ENCODE measurements at regions not wholly inside any gene's neighbourhood (a gene's known extent, or its start where the extent isn't known, plus 50 kb on each side); places are given as distances from the start of the nearest gene placed in this dataset.

DNA sequence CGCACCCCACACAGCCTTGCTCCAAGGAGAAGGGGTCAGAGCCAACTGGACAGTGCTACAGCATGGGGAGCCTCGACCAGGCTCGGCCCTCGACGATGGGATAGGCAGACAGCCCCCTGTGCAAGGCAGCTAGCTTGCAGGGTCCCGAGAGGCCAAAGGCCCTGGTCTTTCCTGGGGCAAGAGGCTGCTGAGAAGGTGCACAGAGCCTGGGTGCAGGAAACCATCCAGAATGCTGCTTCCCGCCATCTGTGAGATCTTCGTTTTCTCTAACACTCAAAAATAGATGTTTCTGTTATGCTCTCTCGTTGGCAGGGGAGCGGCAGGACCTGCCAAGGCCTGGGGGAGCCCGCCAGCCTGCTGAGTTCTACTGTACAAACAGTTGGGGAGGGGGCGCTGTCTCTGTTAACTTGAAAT, 168.0 kb upstream of the RTL1 start:
- POLR2A ChIA-PET (ENCODE audit: low non-redundant PET) = no interaction called here
- intact Hi-C loops (cut with micrococcal nuclease; ENCODE audit: unreplicated experiment) = no loop called here
- no peaks in the 10 kb centered on the region for H3K9me3 ChIP-seq (ENCODE audit: low read depth, low read length, poor library complexity, severe bottlenecking)
- peaks cover 20% of the 10 kb centered on the region for H3K4me1 ChIP-seq (ENCODE audit: insufficient read depth, low read length, poor library complexity, severe bottlenecking)
- BruUV-seq (replicated peaks) = no TSS peak
- no peaks in the 10 kb centered on the region for H3K36me3 ChIP-seq (ENCODE audit: insufficient read depth, low read length, poor library complexity, severe bottlenecking)
- CTCF ChIA-PET = no interaction called here
- no peaks in the 10 kb centered on the region for H3K27me3 ChIP-seq (replicated peaks; ENCODE audit: insufficient read depth, low read depth, low read length, poor library complexity)
- no peak overlapping the region for H3K4me3 ChIP-seq (ENCODE audit: low read depth, low read length, poor library complexity, severe bottlenecking)
- H3K27ac ChIP-seq (ENCODE audit: low read depth, low read length, poor library complexity, severe bottlenecking) = no peak overlapping the region
- no peak for DNase-seq (ENCODE audit: low spot score)
- TF ChIP-seq, protein P1, sequence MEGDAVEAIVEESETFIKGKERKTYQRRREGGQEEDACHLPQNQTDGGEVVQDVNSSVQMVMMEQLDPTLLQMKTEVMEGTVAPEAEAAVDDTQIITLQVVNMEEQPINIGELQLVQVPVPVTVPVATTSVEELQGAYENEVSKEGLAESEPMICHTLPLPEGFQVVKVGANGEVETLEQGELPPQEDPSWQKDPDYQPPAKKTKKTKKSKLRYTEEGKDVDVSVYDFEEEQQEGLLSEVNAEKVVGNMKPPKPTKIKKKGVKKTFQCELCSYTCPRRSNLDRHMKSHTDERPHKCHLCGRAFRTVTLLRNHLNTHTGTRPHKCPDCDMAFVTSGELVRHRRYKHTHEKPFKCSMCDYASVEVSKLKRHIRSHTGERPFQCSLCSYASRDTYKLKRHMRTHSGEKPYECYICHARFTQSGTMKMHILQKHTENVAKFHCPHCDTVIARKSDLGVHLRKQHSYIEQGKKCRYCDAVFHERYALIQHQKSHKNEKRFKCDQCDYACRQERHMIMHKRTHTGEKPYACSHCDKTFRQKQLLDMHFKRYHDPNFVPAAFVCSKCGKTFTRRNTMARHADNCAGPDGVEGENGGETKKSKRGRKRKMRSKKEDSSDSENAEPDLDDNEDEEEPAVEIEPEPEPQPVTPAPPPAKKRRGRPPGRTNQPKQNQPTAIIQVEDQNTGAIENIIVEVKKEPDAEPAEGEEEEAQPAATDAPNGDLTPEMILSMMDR (conservative IDR thresholded peaks at IDR 0.05; ENCODE audit: low read depth, low read length) = no peak
- no peak for TF ChIP-seq EZH2 (IDR thresholded peaks at IDR 0.05; ENCODE audit: borderline replicate concordance, low read depth, low read length, poor library complexity, severe bottlenecking)

DNA sequence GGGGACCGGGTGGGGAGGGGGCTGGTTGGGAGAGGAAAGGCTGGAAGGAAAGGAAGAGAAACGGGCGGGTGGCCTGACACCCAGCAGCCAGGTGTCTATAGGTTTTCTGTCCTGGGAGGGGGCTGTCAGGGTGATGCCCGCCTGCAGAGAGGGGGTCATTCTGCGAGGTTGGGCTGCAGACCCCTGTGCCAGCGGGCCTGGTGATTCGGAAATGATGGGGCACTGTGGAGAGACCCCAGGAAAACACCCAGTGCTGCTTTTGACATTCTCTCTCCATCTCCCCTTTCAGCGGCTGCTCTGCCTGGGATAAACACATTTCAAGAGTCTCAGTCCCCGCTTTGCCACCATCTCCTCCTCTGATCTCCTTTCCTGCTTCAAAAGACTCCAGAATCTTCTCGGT, 168.5 kb upstream of the RTL1 start:
- no peaks in the 10 kb centered on the region for H3K36me3 ChIP-seq (ENCODE audit: insufficient read depth, low read length, poor library complexity, severe bottlenecking)
- no peaks in the 10 kb centered on the region for H3K9me3 ChIP-seq (ENCODE audit: low read depth, low read length, poor library complexity, severe bottlenecking)
- no peaks in the 10 kb centered on the region for H3K27me3 ChIP-seq (replicated peaks; ENCODE audit: insufficient read depth, low read depth, low read length, poor library complexity)
- TF ChIP-seq EZH2 (IDR thresholded peaks at IDR 0.05; ENCODE audit: borderline replicate concordance, low read depth, low read length, poor library complexity, severe bottlenecking) = no peak
- TF ChIP-seq, protein P1 (conservative IDR thresholded peaks at IDR 0.05; ENCODE audit: low read depth, low read length) = no peak
- CTCF ChIA-PET = no interaction called here
- DNase-seq (ENCODE audit: low spot score) = no peak
- BruUV-seq (replicated peaks) = no TSS peak
- no peak overlapping the region for H3K27ac ChIP-seq (ENCODE audit: low read depth, low read length, poor library complexity, severe bottlenecking)
- POLR2A ChIA-PET (ENCODE audit: low non-redundant PET) = no interaction called here
- H3K4me1 ChIP-seq (ENCODE audit: insufficient read depth, low read length, poor library complexity, severe bottlenecking) = peaks cover 22% of the 10 kb centered on the region
- intact Hi-C loops (cut with micrococcal nuclease; ENCODE audit: unreplicated experiment) = no loop called here
- no peak overlapping the region for H3K4me3 ChIP-seq (ENCODE audit: low read depth, low read length, poor library complexity, severe bottlenecking)

GRCh38 chr14:101072531-101072930, 169.0 kb upstream of the RTL1 start:
- TF ChIP-seq, protein P1 (conservative IDR thresholded peaks at IDR 0.05; ENCODE audit: low read depth, low read length) = no peak
- TF ChIP-seq EZH2 (IDR thresholded peaks at IDR 0.05; ENCODE audit: borderline replicate concordance, low read depth, low read length, poor library complexity, severe bottlenecking) = no peak
- ChIA-PET POLR2A (ENCODE audit: low non-redundant PET) (no interaction called here), CTCF (no interaction called here)
- Histone ChIP-seq H3K4me1 (ENCODE audit: insufficient read depth, low read length, poor library complexity, severe bottlenecking) (peaks cover 23% of the 10 kb centered on the region), H3K9me3 (ENCODE audit: low read depth, low read length, poor library complexity, severe bottlenecking) (no peaks in the 10 kb centered on the region), H3K27ac (ENCODE audit: low read depth, low read length, poor library complexity, severe bottlenecking) (no peak overlapping the region), H3K4me3 (ENCODE audit: low read depth, low read length, poor library complexity, severe bottlenecking) (no peak overlapping the region), H3K27me3 (replicated peaks; ENCODE audit: insufficient read depth, low read depth, low read length, poor library complexity) (no peaks in the 10 kb centered on the region), H3K36me3 (ENCODE audit: insufficient read depth, low read length, poor library complexity, severe bottlenecking) (no peaks in the 10 kb centered on the region)
- BruUV-seq (replicated peaks) = no TSS peak
- no peak for DNase-seq (ENCODE audit: low spot score)
- intact Hi-C loops (cut with micrococcal nuclease; ENCODE audit: unreplicated experiment) = no loop called here

Data from A673 (cell line).